Vagina (tissue), 2 donors: ENCODE measurements at regions not wholly inside any gene's neighbourhood (a gene's known extent, or its start where the extent isn't known, plus 50 kb on each side); places are given as distances from the start of the nearest gene placed in this dataset.

Experiments used
- CTCF ChIP-seq, 3 experiments: fragments of 450-650 bp in 2 of 3; fragments of 200-600 bp in 1 of 3; sonication (generic) in 1 of 3; IDR thresholded peaks; one replicate each; pipeline ENCODE4 v1.5.1; 2017 to 2019; ENCODE audit warnings: antibody characterized with exemption in 3 of 3, mild to moderate bottlenecking in 2 of 3, moderate library complexity in 2 of 3
- POLR2A ChIP-seq, 2 donors: fragments of 450-650 bp; IDR thresholded peaks; one replicate each; pipeline ENCODE4 v1.6.1; 2017; ENCODE audit warnings: antibody characterized with exemption in 2 of 2, mild to moderate bottlenecking in 2 of 2, moderate library complexity in 2 of 2

- TF ChIP-seq POLR2A (IDR thresholded peaks at IDR 0.05): no peak
- TF ChIP-seq CTCF (IDR thresholded peaks at IDR 0.05): no peak
Measured at GRCh38 chr5:121171361-121171760, 680.3 kb upstream of the FTMT start.
